GM21576 (cell line): ENCODE measurements at regions not wholly inside any gene's neighbourhood (a gene's known extent, or its start where the extent isn't known, plus 50 kb on each side); places are given as distances from the start of the nearest gene placed in this dataset.
"Not testable (repeated sequence)": the region's sequence is repeated elsewhere in the genome, so short reads cannot be mapped to it uniquely, and the experiment has no call there.

Experiments used
- ATAC-seq: cut with Tn5 transposase; IDR thresholded peaks from one replicate; pipeline ENCODE4 v1.9.1; 2021; ENCODE audit warnings: mild to moderate bottlenecking, moderate library complexity; ENCODE audit not compliant: unreplicated experiment

GRCh38 chr13:23947893-23948292 is 50.6 kb upstream of the C1QTNF9B start:
- ATAC-seq, result no peak

DNA sequence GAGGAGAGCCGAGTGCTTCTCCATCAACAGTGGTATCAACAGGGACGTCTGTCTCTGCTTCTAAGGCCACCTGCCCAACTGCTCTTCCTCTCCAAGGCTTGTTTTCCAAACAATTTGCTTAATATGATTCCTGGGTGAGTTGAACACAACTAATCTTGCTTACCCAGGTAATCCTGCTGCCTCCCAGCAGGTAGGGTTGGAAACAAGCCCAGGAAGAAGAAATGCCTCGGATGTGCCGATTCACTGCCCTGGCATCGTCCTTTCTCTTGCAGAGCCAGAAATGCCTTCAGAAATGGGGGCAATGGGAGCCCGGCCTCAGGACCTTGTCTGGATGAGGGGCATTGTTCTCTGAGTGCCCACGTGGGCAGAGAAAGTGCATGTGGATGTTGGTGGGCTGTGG is 51.9 kb upstream of the C1QTNF9B start:
- no peak for ATAC-seq

GRCh38 chr13:23949736-23950135 is 52.4 kb upstream of the C1QTNF9B start:
- ATAC-seq, result no peak

GRCh38 chr13:23950736-23951510 is 53.6 kb upstream of the C1QTNF9B start:
- no peak for ATAC-seq

DNA sequence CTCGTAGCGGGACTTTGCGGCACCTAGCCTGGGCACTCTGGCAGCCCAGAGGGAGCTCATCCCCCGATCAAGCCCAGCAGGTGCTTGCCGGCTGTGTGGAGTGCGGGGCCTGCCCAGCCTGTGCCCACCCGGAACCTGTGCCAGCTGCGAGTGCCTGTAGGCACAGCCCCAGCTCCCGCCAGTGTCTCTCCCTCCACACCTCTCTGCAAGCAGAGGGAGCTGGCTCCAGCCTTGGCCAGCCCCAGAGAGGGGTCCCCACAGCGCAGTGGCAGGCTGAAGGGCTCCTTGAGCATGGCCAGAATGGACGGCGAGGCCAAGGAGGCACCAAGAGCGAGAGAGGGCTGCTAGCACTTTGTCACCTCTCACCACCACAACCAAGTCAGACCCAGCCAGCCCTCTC is 55.5 kb upstream of the C1QTNF9B start:
- ATAC-seq, result no peak

DNA sequence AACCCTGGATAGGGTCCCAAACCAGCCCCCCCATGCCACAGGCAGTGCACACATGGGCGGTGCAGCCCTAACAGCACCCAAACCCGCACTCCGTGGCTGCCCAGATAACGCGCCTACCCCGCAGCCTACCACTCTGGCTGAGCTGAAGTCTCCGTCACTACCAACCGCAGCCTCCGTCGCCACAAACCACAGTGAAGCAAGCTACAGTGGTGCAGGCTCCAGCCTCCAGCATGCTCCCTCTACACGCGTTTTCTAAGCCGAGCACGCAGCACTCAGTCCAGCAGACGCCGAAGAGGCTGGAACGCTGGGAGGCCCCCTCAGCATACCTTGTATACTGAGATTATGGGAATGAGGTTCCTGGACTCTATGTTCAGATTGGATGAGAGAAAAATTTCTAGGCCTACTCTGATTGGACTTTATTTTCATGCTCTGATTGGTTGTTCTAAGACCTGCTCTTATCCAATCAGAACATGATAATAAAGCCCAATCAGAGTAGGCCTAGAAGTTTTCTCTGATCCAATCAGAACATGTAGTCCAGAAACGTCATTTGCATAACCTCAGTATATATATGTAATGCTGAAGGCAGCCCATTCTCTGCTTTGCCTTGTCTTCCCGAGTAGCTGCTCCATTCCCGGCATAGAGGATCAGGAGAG is 56.7 kb upstream of the C1QTNF9B start:
- ATAC-seq, result no peak

- ATAC-seq, result no peak
Measured at GRCh38 chr13:23955064-23955463, 57.8 kb upstream of the C1QTNF9B start.

- ATAC-seq, result no peak
Measured at GRCh38 chr13:23956106-23956505, 58.8 kb upstream of the C1QTNF9B start.

DNA sequence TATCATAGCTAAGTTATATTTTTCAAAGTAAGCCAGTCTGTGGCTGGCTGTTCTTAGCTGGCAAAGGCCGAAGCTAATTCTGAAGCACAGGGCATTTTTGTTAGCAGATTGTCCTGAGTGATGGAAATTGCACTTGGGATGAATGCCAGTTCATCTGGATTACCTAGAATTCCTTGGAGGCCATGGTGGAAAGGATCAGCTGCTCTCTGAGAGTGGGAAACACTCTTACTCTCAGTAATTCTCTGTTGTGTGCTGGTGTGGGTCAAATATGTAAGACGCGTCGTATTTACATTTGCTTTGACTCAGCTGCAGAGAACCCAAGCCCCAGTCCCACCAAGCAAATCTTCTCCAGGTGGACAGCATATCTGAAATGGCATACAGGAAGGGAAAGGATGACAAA is 60.7 kb upstream of the C1QTNF9B start:
- no peak for ATAC-seq

DNA sequence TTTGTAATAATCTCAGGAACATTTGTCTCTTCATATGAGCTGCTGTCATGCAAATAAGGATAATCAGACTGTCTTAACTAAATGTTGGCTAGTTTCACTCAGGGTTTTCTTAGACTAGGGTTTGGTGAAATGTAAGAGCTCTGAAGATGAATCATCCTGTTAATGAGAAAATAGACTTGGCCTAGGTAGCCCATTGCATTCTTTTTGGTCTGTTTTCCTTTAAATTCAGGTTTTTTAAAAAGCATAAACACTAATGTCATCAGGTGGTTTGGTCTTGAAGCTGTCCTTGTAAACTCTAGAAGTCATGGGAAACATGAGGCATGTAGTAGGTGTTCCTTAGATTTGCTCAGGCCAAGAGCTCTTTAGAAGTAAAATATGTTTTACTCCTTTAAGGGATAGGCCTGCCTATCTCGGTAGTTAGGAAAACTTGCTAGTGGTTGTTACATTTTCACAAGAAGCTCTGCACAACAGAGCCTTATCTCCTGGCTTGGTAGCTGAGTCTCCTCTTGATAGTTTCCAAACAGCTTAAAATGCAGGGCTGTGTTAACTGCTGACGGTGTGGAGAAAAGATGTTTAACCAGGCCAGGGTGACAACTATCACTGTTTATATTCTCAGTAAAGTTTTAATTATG is 62.0 kb upstream of the C1QTNF9B start:
- no peak for ATAC-seq

DNA sequence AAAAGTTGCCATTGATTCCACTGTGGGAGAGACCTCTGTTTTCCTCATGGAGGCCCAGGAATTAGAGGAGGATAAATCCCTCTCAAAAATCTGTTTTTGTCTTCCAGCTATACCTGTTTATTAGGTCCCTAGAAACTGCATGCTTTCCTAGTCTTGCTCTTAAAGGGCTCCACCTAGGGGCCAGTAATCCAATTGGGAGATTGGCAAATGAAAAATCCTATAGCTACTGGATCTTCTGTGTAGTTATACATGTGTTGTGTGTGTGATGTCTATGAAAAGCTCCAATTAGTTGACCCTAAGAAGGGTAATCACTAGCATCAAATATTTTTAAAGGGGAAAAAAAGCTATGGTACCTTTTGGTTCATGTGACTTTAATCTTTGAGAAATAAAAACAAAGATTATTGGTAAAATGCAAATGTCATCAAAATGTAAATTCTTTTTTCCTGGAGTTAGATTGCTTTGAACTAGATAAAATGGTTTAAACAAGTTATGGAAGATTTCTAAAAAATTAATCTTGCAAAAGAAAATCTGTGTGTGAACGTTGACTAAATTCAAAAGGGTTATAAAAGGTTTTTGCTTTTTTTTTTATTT is 63.4 kb upstream of the C1QTNF9B start:
- no peak for ATAC-seq

DNA sequence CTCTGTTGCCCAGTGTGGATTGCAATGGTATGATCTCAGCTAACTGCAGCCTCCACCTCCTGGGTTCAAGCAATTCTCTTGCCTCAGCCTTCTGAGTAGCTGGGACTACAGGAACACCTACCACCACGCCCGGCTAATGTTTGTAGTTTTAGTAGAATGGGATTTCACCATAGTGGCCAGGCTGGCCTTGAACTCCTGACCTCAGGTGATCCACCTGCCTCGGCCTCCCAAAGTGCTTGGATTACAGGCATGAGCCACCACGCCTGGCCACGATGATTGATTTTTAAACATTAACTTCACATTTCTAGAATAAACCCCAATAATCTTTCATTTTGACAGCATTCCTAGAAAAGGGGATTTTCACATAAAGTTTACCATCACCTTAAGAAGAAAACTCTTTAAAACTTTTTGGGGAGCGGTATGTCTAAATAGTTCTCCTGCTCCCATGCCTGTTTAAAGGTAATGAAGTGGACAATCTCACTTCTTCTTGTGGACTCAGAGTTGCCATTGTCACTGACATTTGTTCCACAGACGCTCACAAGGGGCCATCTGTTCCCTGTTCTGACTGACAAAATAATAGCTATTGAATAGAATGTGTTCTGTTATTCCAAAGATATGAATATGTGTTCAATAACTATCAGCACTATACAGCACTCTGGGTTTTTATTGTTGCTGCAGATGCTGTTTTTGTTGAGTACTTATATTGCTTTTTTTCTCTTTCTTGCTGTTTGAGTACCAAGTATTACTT is 66.1 kb upstream of the C1QTNF9B start:
- no peak for ATAC-seq

- no peak for ATAC-seq
Measured at GRCh38 chr13:23963947-23964346, 66.6 kb upstream of the C1QTNF9B start.

DNA sequence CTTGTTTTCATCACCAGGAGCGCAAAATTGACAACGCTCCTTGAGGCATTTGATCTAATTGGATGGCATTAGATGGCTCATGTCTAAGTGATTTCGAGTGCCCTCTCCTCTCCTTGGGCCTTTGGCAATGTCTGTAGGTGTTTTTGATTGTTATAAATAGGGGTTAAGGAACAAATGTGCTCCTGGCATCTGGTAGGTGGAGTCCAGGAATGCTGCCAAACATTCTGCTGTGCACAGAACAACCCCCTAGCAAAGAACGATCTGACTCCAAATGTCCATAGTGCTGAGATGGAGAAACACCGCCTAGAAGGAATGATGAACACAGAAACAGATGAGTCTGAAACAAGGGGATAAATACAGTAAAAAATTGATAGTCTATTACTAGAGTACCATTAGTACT is 68.0 kb upstream of the C1QTNF9B start:
- no peak for ATAC-seq

DNA sequence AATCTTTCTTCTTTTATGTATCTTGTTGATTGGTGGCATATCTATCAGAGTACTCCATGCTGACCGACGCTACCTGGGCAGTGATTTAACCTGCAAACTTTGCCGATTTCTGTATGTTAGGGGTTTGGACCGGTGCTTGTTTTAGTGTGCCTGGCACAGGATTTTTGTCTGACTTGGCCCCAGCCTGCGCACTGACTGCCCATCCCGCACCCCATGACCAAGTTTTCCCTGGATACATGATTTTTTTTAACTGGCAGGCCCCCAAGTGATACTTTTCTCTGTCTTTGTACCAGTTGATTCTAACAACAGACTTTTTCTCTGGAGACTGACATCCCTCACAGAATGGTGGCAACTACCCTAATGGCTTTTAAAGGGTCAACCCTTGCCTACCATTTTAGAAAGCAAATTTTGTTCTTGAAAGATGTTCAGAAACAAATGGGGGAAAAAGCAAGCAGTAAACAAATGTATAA is 69.0 kb upstream of the C1QTNF9B start:
- ATAC-seq, result no peak

DNA sequence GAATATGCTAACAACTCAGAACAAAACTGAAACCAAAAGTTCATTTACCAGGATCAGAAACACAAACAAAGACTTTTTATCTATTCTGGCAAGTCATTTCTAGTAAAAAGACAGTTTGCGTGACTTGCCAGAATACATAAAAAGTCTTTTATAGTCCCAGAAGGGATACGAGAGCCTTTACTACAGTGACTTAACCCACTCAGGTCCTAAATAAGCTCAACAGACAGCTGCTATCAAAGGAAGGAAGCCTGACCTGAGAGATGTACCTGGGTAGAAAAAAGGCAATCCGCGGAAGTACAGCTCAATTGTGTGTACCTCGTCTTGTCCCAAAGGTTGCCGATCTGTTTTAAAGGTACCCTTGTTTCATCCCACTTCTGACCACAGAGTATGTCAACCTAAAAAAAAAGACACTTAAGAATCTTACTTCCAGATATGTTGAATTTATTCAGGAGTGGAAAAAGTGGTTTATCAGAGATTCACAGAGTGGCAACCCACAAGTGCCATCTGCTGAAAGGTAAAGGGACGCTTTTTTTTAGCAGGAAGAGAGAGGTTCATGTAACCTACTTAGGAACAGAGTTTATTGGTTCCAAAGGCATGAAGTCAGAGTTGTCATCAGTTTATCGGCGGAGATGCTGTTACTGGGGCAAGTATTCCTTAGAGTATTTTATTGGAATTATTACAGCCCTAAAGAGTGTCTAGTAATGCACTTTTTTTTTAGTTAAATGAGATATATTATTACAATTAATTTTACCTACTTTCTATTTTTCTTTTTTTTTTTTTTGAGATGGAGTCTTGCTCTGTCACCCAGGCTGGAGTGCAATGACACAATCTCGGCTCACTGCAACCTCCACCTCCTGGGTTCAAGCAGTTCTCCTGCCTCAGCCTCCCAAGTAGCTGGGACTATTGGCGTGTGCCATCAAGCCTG is 69.7 kb upstream of the C1QTNF9B start:
- ATAC-seq, result peak; percentile 67

DNA sequence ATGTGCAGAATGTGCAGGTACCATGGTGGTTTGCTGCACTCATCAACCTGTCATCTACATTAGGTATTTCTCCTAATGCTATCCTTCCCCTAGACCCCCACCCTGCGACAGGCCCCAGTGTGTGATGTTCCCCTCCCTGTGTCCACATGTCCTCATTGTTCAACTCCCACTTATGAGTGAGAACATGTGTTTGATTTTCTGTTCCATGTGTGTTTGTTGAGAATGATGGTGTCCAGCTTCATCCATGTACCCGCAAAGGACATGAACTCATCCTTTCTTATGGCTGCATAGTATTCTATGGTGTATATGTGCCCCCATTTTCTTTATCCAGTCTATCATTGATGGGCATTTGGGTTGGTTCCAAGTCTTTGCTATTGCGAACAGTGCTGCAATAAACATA is 70.5 kb upstream of the C1QTNF9B start:
- ATAC-seq, result not testable (repeated sequence)

DNA sequence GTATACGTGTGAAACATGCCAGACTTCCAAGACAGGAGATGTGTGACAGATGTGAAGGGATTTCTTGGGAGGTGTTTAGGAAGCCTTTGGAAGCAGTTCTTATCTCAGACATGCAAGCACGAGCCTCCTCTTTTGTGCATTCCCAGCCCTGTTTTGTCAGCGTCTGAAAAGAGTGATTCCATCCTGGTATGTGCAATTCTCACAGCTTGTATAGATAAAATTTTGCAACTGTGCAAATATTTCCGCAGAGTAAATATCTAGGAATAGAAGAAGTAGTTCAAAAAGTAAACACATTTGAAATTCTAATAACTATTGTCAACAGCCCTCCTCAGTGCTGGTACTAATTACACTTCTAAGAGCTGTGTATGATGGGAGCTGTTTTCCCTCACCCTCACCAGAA is 72.3 kb upstream of the C1QTNF9B start:
- no peak for ATAC-seq

DNA sequence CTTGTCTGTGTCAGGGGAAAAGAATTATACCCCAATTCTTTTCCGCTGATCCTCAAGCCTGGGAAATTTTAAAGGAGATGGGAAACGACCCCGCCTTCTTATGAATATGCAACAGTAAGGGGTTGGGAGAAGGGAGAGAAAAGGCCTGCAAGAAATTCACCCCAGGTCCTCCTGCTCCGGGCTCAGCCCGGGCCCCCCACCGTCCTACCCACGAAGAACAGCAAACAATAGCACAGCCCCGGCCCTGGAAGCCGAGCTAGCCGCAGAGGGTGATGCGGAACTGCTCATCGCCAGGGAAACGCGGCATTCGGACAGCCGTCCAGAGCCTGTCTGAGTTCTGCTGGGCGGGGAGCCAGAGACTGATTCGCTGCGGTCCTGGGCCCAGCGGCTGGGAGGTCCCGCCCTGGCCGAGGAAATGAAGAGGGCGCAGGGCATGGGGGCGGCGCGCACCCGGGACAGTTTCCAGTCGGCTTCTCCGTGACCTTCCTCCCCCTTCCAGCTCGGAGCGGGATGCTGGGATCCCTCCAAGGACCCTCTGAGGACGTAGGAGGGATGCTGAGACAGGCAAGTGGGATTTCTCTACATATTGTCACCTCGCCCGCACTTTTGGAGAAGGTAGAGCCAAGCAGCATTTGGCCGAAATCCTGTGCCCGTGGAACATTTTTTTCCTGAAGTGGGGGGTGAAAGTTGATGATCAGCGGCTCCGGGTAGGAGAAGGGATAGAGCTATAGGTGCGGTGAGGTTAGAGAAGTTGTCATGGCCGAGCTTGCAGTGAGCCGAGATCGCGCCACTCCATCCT is 82.3 kb upstream of the C1QTNF9B start:
- peak; percentile 43 for ATAC-seq
